ENCODE measurements at regions not wholly inside any gene's neighbourhood (a gene's known extent, or its start where the extent isn't known, plus 50 kb on each side); places are given as distances from the start of the nearest gene placed in this dataset.

- TF ChIP-seq POLR2A (IDR thresholded peaks at IDR 0.05) (no peak), CTCF (IDR thresholded peaks at IDR 0.05) (no peak)
These were observed 134.5 kb upstream of the NKX1-1 start for GRCh38 chr4:1540601-1541375.

All from Peyer's patch (tissue), 4 donors.